ENCODE measurements at regions not wholly inside any gene's neighbourhood (a gene's known extent, or its start where the extent isn't known, plus 50 kb on each side); places are given as distances from the start of the nearest gene placed in this dataset.

DNA sequence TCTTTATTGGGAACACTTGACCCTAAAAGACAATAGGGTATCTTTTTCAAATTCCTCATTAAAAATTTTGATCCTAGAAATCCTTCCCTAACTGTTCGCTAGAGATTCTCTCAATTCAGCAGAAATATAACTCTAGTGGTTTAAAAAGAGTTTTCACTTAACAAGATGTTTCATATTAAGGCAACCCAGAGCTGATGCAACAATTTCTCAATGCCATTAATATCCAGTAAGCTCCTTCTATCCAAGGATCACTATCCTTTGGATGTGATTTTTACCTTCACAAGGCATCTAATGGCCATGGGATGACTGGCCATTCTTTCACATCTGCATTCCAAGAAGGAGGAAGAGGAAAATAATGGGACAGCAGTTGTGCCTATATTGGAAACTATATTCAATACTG, 183.4 kb downstream of the ANKRD50 start:
- H3K27me3 Mint-ChIP-seq (ENCODE audit: low read depth), result no peaks in the 10 kb centered on the region
- peaks cover 27% of the 10 kb centered on the region for H3K4me1 Mint-ChIP-seq
- no peak overlapping the region for H3K4me3 Mint-ChIP-seq
- CTCF ChIA-PET, result no interaction called here
- H3K9me3 Mint-ChIP-seq, result no peaks in the 10 kb centered on the region
- POLR2A ChIA-PET, result no interaction called here
- DNase-seq (ENCODE audit: low spot score) (no peak), ATAC-seq (no peak)
- H3K36me3 Mint-ChIP-seq, result no peaks in the 10 kb centered on the region
- no peak overlapping the region for H3K27ac Mint-ChIP-seq
- TF ChIP-seq, protein P1, sequence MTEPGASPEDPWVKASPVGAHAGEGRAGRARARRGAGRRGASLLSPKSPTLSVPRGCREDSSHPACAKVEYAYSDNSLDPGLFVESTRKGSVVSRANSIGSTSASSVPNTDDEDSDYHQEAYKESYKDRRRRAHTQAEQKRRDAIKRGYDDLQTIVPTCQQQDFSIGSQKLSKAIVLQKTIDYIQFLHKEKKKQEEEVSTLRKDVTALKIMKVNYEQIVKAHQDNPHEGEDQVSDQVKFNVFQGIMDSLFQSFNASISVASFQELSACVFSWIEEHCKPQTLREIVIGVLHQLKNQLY (CRISPR knock-in tag; IDR thresholded peaks at IDR 0.05), result no peak
- TF ChIP-seq ZNF263 (CRISPR knock-in tag; IDR thresholded peaks at IDR 0.05; ENCODE audit: low read depth) (no peak), ZNF532 (CRISPR knock-in tag; IDR thresholded peaks at IDR 0.05; ENCODE audit: borderline replicate concordance) (no peak), ZBTB43 (CRISPR knock-in tag; IDR thresholded peaks at IDR 0.05) (no peak), GRHL2 (CRISPR knock-in tag; IDR thresholded peaks at IDR 0.05; ENCODE audit: insufficient replicate concordance, severe bottlenecking) (no peak), IRF1 (CRISPR knock-in tag; IDR thresholded peaks at IDR 0.05) (no peak), ELF4 (CRISPR knock-in tag; IDR thresholded peaks at IDR 0.05; ENCODE audit: low read depth) (no peak), ZNF281 (CRISPR knock-in tag; IDR thresholded peaks at IDR 0.05) (no peak), NFE2L1 (CRISPR knock-in tag; IDR thresholded peaks at IDR 0.05) (no peak), SP1 (CRISPR knock-in tag; conservative IDR thresholded peaks at IDR 0.05) (no peak), FOXK1 (CRISPR knock-in tag; IDR thresholded peaks at IDR 0.05) (no peak), TCF7 (CRISPR knock-in tag; IDR thresholded peaks at IDR 0.05; ENCODE audit: low read depth) (no peak)
- TF ChIP-seq, protein P2, sequence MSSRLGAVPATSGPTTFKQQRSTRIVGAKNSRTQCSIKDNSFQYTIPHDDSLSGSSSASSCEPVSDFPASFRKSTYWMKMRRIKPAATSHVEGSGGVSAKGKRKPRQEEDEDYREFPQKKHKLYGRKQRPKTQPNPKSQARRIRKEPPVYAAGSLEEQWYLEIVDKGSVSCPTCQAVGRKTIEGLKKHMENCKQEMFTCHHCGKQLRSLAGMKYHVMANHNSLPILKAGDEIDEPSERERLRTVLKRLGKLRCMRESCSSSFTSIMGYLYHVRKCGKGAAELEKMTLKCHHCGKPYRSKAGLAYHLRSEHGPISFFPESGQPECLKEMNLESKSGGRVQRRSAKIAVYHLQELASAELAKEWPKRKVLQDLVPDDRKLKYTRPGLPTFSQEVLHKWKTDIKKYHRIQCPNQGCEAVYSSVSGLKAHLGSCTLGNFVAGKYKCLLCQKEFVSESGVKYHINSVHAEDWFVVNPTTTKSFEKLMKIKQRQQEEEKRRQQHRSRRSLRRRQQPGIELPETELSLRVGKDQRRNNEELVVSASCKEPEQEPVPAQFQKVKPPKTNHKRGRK (CRISPR knock-in tag; IDR thresholded peaks at IDR 0.05; ENCODE audit: borderline replicate concordance), result no peak
- TF ChIP-seq, protein P3, sequence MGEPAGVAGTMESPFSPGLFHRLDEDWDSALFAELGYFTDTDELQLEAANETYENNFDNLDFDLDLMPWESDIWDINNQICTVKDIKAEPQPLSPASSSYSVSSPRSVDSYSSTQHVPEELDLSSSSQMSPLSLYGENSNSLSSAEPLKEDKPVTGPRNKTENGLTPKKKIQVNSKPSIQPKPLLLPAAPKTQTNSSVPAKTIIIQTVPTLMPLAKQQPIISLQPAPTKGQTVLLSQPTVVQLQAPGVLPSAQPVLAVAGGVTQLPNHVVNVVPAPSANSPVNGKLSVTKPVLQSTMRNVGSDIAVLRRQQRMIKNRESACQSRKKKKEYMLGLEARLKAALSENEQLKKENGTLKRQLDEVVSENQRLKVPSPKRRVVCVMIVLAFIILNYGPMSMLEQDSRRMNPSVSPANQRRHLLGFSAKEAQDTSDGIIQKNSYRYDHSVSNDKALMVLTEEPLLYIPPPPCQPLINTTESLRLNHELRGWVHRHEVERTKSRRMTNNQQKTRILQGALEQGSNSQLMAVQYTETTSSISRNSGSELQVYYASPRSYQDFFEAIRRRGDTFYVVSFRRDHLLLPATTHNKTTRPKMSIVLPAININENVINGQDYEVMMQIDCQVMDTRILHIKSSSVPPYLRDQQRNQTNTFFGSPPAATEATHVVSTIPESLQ (CRISPR knock-in tag; IDR thresholded peaks at IDR 0.05), result no peak
- TF ChIP-seq, protein P4, sequence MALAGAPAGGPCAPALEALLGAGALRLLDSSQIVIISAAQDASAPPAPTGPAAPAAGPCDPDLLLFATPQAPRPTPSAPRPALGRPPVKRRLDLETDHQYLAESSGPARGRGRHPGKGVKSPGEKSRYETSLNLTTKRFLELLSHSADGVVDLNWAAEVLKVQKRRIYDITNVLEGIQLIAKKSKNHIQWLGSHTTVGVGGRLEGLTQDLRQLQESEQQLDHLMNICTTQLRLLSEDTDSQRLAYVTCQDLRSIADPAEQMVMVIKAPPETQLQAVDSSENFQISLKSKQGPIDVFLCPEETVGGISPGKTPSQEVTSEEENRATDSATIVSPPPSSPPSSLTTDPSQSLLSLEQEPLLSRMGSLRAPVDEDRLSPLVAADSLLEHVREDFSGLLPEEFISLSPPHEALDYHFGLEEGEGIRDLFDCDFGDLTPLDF (CRISPR knock-in tag; IDR thresholded peaks at IDR 0.05), result no peak

Data from WTC11 (cell line).